ENCODE measurements at regions not wholly inside any gene's neighbourhood (a gene's known extent, or its start where the extent isn't known, plus 50 kb on each side); places are given as distances from the start of the nearest gene placed in this dataset.
A peak's percentile ranks its signal among the peaks of the same experiment; 100 is the strongest.

GRCh38 chr13:74298923-74299322, 164.7 kb upstream of the KLF12 start:
- Histone ChIP-seq H3K79me2 (ENCODE audit: control insufficient read depth, insufficient read depth, low read length, unreplicated experiment) (no peaks in the 10 kb centered on the region), H3K36me3 (ENCODE audit: insufficient read depth, low read length) (no peaks in the 10 kb centered on the region), H3K27ac (ENCODE audit: low read depth, low read length) (no peak overlapping the region), H3K27me3 (ENCODE audit: insufficient read depth, low read length) (no peaks in the 10 kb centered on the region), H3K4me1 (ENCODE audit: control insufficient read depth, insufficient read depth, low read length, unreplicated experiment) (no peaks in the 10 kb centered on the region), H3K4me3 (ENCODE audit: low read depth, low read length) (no peak overlapping the region), H2AFZ (ENCODE audit: low read length, unreplicated experiment) (no peak overlapping the region)

- H3K27me3 ChIP-seq (ENCODE audit: insufficient read depth, low read length) = no peaks in the 10 kb centered on the region
- no peaks in the 10 kb centered on the region for H3K79me2 ChIP-seq (ENCODE audit: control insufficient read depth, insufficient read depth, low read length, unreplicated experiment)
- no peak overlapping the region for H3K4me3 ChIP-seq (ENCODE audit: low read depth, low read length)
- H3K36me3 ChIP-seq (ENCODE audit: insufficient read depth, low read length) = no peaks in the 10 kb centered on the region
- H3K27ac ChIP-seq (ENCODE audit: low read depth, low read length) = no peak overlapping the region
- H2AFZ ChIP-seq (ENCODE audit: low read length, unreplicated experiment) = no peak overlapping the region
- peaks cover 18% of the 10 kb centered on the region for H3K4me1 ChIP-seq (ENCODE audit: control insufficient read depth, insufficient read depth, low read length, unreplicated experiment)
These were observed 155.9 kb upstream of the KLF12 start for GRCh38 chr13:74289861-74290773.

- H3K27ac ChIP-seq (ENCODE audit: low read depth, low read length) = no peak overlapping the region
- H3K4me1 ChIP-seq (ENCODE audit: control insufficient read depth, insufficient read depth, low read length, unreplicated experiment) = peaks cover 18% of the 10 kb centered on the region
- H3K27me3 ChIP-seq (ENCODE audit: insufficient read depth, low read length) = no peaks in the 10 kb centered on the region
- no peak overlapping the region for H2AFZ ChIP-seq (ENCODE audit: low read length, unreplicated experiment)
- H3K36me3 ChIP-seq (ENCODE audit: insufficient read depth, low read length) = no peaks in the 10 kb centered on the region
- H3K4me3 ChIP-seq (ENCODE audit: low read depth, low read length) = no peak overlapping the region
- no peaks in the 10 kb centered on the region for H3K79me2 ChIP-seq (ENCODE audit: control insufficient read depth, insufficient read depth, low read length, unreplicated experiment)
These were observed 154.9 kb upstream of the KLF12 start for GRCh38 chr13:74289107-74289506.

GRCh38 chr13:74288361-74288911, 154.2 kb upstream of the KLF12 start:
- H3K4me1 ChIP-seq (ENCODE audit: control insufficient read depth, insufficient read depth, low read length, unreplicated experiment) = peaks cover 18% of the 10 kb centered on the region
- no peaks in the 10 kb centered on the region for H3K79me2 ChIP-seq (ENCODE audit: control insufficient read depth, insufficient read depth, low read length, unreplicated experiment)
- H3K4me3 ChIP-seq (ENCODE audit: low read depth, low read length) = no peak overlapping the region
- H2AFZ ChIP-seq (ENCODE audit: low read length, unreplicated experiment) = no peak overlapping the region
- peak overlapping the region; percentile 27; the same call in 1 of the 2 replicates for H3K27ac ChIP-seq (ENCODE audit: low read depth, low read length)
- no peaks in the 10 kb centered on the region for H3K27me3 ChIP-seq (ENCODE audit: insufficient read depth, low read length)
- H3K36me3 ChIP-seq (ENCODE audit: insufficient read depth, low read length) = no peaks in the 10 kb centered on the region

- Histone ChIP-seq H3K27me3 (ENCODE audit: insufficient read depth, low read length) (no peaks in the 10 kb centered on the region), H3K27ac (ENCODE audit: low read depth, low read length) (0 out of 2 replicates have a peak overlapping the region, but pooled peaks have one; percentile 27), H3K79me2 (ENCODE audit: control insufficient read depth, insufficient read depth, low read length, unreplicated experiment) (no peaks in the 10 kb centered on the region), H3K4me3 (ENCODE audit: low read depth, low read length) (no peak overlapping the region), H3K4me1 (ENCODE audit: control insufficient read depth, insufficient read depth, low read length, unreplicated experiment) (peaks cover 18% of the 10 kb centered on the region), H3K36me3 (ENCODE audit: insufficient read depth, low read length) (no peaks in the 10 kb centered on the region), H2AFZ (ENCODE audit: low read length, unreplicated experiment) (peak overlapping the region; percentile 5)
These were observed 153.5 kb upstream of the KLF12 start for GRCh38 chr13:74287724-74288169.

- no peaks in the 10 kb centered on the region for H3K36me3 ChIP-seq (ENCODE audit: insufficient read depth, low read length)
- no peak overlapping the region for H2AFZ ChIP-seq (ENCODE audit: low read length, unreplicated experiment)
- H3K27me3 ChIP-seq (ENCODE audit: insufficient read depth, low read length) = no peaks in the 10 kb centered on the region
- no peak overlapping the region for H3K4me3 ChIP-seq (ENCODE audit: low read depth, low read length)
- H3K4me1 ChIP-seq (ENCODE audit: control insufficient read depth, insufficient read depth, low read length, unreplicated experiment) = no peaks in the 10 kb centered on the region
- no peaks in the 10 kb centered on the region for H3K79me2 ChIP-seq (ENCODE audit: control insufficient read depth, insufficient read depth, low read length, unreplicated experiment)
- H3K27ac ChIP-seq (ENCODE audit: low read depth, low read length) = no peak overlapping the region
These were observed 146.7 kb upstream of the KLF12 start for GRCh38 chr13:74280795-74281490.

GRCh38 chr13:74280093-74280794, 146.0 kb upstream of the KLF12 start:
- H3K27me3 ChIP-seq (ENCODE audit: insufficient read depth, low read length) = no peaks in the 10 kb centered on the region
- H3K36me3 ChIP-seq (ENCODE audit: insufficient read depth, low read length) = no peaks in the 10 kb centered on the region
- no peaks in the 10 kb centered on the region for H3K4me1 ChIP-seq (ENCODE audit: control insufficient read depth, insufficient read depth, low read length, unreplicated experiment)
- H2AFZ ChIP-seq (ENCODE audit: low read length, unreplicated experiment) = no peak overlapping the region
- no peaks in the 10 kb centered on the region for H3K79me2 ChIP-seq (ENCODE audit: control insufficient read depth, insufficient read depth, low read length, unreplicated experiment)
- H3K4me3 ChIP-seq (ENCODE audit: low read depth, low read length) = no peak overlapping the region
- no peak overlapping the region for H3K27ac ChIP-seq (ENCODE audit: low read depth, low read length)

- Histone ChIP-seq H3K27me3 (ENCODE audit: insufficient read depth, low read length) (no peaks in the 10 kb centered on the region), H3K36me3 (ENCODE audit: insufficient read depth, low read length) (no peaks in the 10 kb centered on the region), H3K4me3 (ENCODE audit: low read depth, low read length) (no peak overlapping the region), H3K27ac (ENCODE audit: low read depth, low read length) (no peak overlapping the region), H3K4me1 (ENCODE audit: control insufficient read depth, insufficient read depth, low read length, unreplicated experiment) (no peaks in the 10 kb centered on the region), H3K79me2 (ENCODE audit: control insufficient read depth, insufficient read depth, low read length, unreplicated experiment) (no peaks in the 10 kb centered on the region), H2AFZ (ENCODE audit: low read length, unreplicated experiment) (no peak overlapping the region)
These were observed 144.7 kb upstream of the KLF12 start for GRCh38 chr13:74278901-74279300.

- no peaks in the 10 kb centered on the region for H3K27me3 ChIP-seq (ENCODE audit: insufficient read depth, low read length)
- H3K27ac ChIP-seq (ENCODE audit: low read depth, low read length) = no peak overlapping the region
- no peaks in the 10 kb centered on the region for H3K36me3 ChIP-seq (ENCODE audit: insufficient read depth, low read length)
- no peak overlapping the region for H2AFZ ChIP-seq (ENCODE audit: low read length, unreplicated experiment)
- no peaks in the 10 kb centered on the region for H3K79me2 ChIP-seq (ENCODE audit: control insufficient read depth, insufficient read depth, low read length, unreplicated experiment)
- H3K4me3 ChIP-seq (ENCODE audit: low read depth, low read length) = no peak overlapping the region
- no peaks in the 10 kb centered on the region for H3K4me1 ChIP-seq (ENCODE audit: control insufficient read depth, insufficient read depth, low read length, unreplicated experiment)
These were observed 140.7 kb upstream of the KLF12 start for GRCh38 chr13:74274916-74275315.

- no peaks in the 10 kb centered on the region for H3K4me1 ChIP-seq (ENCODE audit: control insufficient read depth, insufficient read depth, low read length, unreplicated experiment)
- no peaks in the 10 kb centered on the region for H3K27me3 ChIP-seq (ENCODE audit: insufficient read depth, low read length)
- H3K4me3 ChIP-seq (ENCODE audit: low read depth, low read length) = no peak overlapping the region
- no peaks in the 10 kb centered on the region for H3K36me3 ChIP-seq (ENCODE audit: insufficient read depth, low read length)
- H3K27ac ChIP-seq (ENCODE audit: low read depth, low read length) = no peak overlapping the region
- H3K79me2 ChIP-seq (ENCODE audit: control insufficient read depth, insufficient read depth, low read length, unreplicated experiment) = no peaks in the 10 kb centered on the region
- H2AFZ ChIP-seq (ENCODE audit: low read length, unreplicated experiment) = no peak overlapping the region
These were observed 139.4 kb upstream of the KLF12 start for GRCh38 chr13:74273581-74273980.

All from ACC112 (cell line).